Body of pancreas (tissue), 4 donors: ENCODE measurements at regions not wholly inside any gene's neighbourhood (a gene's known extent, or its start where the extent isn't known, plus 50 kb on each side); places are given as distances from the start of the nearest gene placed in this dataset.

Experiments
- ATAC-seq: fragments of 150-250 bp; one replicate; pipeline ENCODE4 v1.9.1; 2016
- DNase-seq, 4 donors: peaks; one replicate each; pipeline ENCODE4 v3.0.0-alpha.2; 2019
- H3K27ac ChIP-seq, 4 donors: fragments of 200-600 bp; sonication (generic); 1 replicate in 3 of 4; 2 replicates in 1 of 4; pipeline versions ENCODE4 v1.5.1 to v1.6.1; 2016 to 2019; ENCODE audit warnings: mild to moderate bottlenecking in 1 of 4, mixed read lengths in 1 of 4, moderate library complexity in 1 of 4
- H3K27me3 ChIP-seq, 2 donors: fragments of 200-600 bp; sonication (generic); one replicate each; pipeline ENCODE4 v1.6.0; 2016; ENCODE audit warnings: mild to moderate bottlenecking in 1 of 2
- H3K36me3 ChIP-seq, 2 donors: fragments of 200-600 bp; sonication (generic); replicated peaks in 1 of 2; 2 replicates each; pipeline ENCODE4 v1.5.1; 2016; ENCODE audit warnings: low read depth in 2 of 2; ENCODE audit not compliant: insufficient read depth in 1 of 2
- H3K4me1 ChIP-seq: fragments of 200-600 bp; sonication (generic); one replicate; pipeline ENCODE4 v1.6.0; 2016
- H3K4me3 ChIP-seq, 2 donors: fragments of 200-600 bp; sonication (generic); 1 replicate in 1 of 2; 2 replicates in 1 of 2; pipeline ENCODE4 v1.5.1; 2016 to 2019
- H3K9me3 ChIP-seq, 3 donors: fragments of 200-600 bp; sonication (generic); 1 replicate in 2 of 3; 2 replicates in 1 of 3; pipeline ENCODE4 v1.5.1; 2016
- POLR2A ChIP-seq, 3 donors: fragments of 450-650 bp; IDR thresholded peaks; one replicate each; pipeline ENCODE4 v1.6.1; 2016; ENCODE audit warnings: antibody characterized with exemption in 3 of 3, mild to moderate bottlenecking in 2 of 3
- WGBS, 2 donors: methylation state at CpG; one replicate each; pipeline ENCODE4 v1.1.5; 2017; 5-methylcytosine and 5-hydroxymethylcytosine counted together
- intact Hi-C: fragments of 100-400 bp; cut with DNase I; formaldehyde crosslinking; loops from one replicate; pipeline ENCODE4 v1.15.1; 2023
- TF ChIP-seq, protein P1 (sequence below), 7 experiments: fragments of 450-650 bp in 4 of 7; fragments of 200-600 bp in 3 of 7; sonication (generic) in 3 of 7; IDR thresholded peaks; one replicate each; pipeline ENCODE4 v1.5.1; 2016 to 2019; ENCODE audit warnings: antibody characterized with exemption in 7 of 7

DNA sequence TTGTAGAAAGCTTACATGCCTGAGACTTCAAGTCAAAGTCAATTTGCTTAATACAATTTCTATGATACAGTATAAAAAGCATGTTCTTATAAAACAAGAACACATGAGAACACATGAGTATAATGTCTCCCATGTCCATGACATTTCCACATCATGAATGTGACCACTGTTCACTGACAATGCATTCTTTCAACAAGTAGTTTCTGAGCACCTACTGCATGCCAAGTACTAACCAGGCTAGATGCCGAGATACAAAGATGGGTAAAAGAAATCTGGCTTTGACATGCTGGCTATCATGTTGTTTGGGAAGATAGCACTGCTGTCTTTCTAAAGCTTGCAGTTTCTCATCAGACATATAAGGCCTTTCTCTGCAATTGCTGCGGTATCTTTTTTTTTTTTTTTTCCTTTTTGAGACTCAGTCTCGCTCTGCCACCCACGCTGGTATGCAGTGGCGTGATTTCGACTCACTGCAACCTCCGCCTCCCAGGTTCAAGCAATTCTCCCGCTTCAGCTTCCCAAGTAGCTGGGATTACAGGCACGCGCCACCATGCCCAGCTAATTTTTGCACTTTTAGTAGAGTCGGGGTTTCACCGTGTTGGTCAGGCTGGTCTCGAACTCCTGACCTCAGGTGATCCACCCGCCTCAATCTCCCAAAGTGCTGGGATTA is 123.6 kb upstream of the DST start:
- TF ChIP-seq, protein P1, sequence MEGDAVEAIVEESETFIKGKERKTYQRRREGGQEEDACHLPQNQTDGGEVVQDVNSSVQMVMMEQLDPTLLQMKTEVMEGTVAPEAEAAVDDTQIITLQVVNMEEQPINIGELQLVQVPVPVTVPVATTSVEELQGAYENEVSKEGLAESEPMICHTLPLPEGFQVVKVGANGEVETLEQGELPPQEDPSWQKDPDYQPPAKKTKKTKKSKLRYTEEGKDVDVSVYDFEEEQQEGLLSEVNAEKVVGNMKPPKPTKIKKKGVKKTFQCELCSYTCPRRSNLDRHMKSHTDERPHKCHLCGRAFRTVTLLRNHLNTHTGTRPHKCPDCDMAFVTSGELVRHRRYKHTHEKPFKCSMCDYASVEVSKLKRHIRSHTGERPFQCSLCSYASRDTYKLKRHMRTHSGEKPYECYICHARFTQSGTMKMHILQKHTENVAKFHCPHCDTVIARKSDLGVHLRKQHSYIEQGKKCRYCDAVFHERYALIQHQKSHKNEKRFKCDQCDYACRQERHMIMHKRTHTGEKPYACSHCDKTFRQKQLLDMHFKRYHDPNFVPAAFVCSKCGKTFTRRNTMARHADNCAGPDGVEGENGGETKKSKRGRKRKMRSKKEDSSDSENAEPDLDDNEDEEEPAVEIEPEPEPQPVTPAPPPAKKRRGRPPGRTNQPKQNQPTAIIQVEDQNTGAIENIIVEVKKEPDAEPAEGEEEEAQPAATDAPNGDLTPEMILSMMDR (IDR thresholded peaks at IDR 0.05): no peak
- no peak for TF ChIP-seq POLR2A (IDR thresholded peaks at IDR 0.05)
- H3K27ac ChIP-seq: no peak overlapping the region

DNA sequence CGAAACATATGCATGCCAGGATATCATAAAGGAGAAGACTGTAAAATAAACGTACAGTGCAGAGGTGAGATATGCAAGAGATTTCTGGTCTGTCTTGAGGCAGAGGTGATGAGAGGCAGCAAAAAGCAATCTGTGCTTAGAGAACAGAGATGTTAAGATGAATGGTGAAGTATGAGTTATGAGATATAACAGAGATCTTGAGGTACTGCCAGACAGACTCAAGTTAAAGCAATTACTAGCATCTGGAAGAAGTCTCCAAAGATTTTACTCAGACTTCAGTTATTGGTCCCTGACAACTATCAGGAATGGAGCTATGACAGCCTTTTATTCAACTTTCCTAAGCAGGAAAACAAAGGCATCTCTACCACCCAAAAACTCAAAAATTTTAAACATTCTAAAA is 122.8 kb upstream of the DST start:
- intact Hi-C loops: no loop called here
- Histone ChIP-seq H3K27ac (no peak overlapping the region), H3K9me3 (no peaks in the 10 kb centered on the region), H3K27me3 (no peaks in the 10 kb centered on the region), H3K36me3 (no peaks in the 10 kb centered on the region), H3K4me1 (no peaks in the 10 kb centered on the region), H3K4me3 (no peak overlapping the region)
- no peak for TF ChIP-seq POLR2A (IDR thresholded peaks at IDR 0.05)
- TF ChIP-seq, protein P1 (IDR thresholded peaks at IDR 0.05): no peak
- WGBS, 2 donors: 59 to 72% methylated on average over 2 of the region's 2 CpGs
- no peak for ATAC-seq
- DNase-seq: no peak

More for the DNA sequence above, 123.6 kb upstream of the DST start:
- Histone ChIP-seq H3K9me3 (no peaks in the 10 kb centered on the region), H3K4me3 (no peak overlapping the region), H3K4me1 (no peaks in the 10 kb centered on the region), H3K36me3 (no peaks in the 10 kb centered on the region), H3K27me3 (no peaks in the 10 kb centered on the region)
- DNase-seq: no peak
- intact Hi-C loops: no loop called here
- 94 to 96% methylated on average over 14 of the region's 14 CpGs for WGBS, 2 donors
- ATAC-seq: no peak

DNA sequence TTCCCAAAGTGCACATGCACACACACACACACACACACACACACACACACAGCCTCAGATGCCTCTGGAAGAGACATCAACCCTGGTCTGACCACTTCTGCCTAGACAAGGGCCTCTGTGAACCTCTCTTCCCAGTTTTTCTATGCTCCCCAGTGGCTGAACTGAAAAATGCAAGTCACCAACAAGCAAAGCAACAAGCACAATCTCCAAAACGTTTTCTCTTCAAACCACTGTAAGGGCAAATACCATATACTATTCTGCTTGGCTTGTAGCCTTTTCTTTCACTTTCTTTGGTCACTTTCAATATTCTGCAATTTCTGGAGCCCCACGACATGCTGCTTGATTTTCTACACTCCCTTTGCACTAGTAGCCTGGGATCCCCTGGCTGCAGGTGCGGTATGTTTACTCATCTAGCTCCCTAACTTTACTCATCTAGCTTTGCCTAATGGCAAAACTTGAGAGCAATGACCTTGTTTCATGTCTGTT is 121.4 kb upstream of the DST start:
- 33 to 44% methylated on average over 3 of the region's 3 CpGs for WGBS, 2 donors
- TF ChIP-seq POLR2A (IDR thresholded peaks at IDR 0.05): no peak
- TF ChIP-seq, protein P1 (IDR thresholded peaks at IDR 0.05): peak in 4 of 7 experiments; percentile 22 to 43 (median 32)
- Histone ChIP-seq H3K9me3 (no peaks in the 10 kb centered on the region), H3K36me3 (no peaks in the 10 kb centered on the region), H3K4me1 (no peaks in the 10 kb centered on the region), H3K27me3 (no peaks in the 10 kb centered on the region), H3K27ac (no peak overlapping the region), H3K4me3 (no peak overlapping the region)
- no peak for ATAC-seq
- intact Hi-C loops: no loop called here
- no peak for DNase-seq

DNA sequence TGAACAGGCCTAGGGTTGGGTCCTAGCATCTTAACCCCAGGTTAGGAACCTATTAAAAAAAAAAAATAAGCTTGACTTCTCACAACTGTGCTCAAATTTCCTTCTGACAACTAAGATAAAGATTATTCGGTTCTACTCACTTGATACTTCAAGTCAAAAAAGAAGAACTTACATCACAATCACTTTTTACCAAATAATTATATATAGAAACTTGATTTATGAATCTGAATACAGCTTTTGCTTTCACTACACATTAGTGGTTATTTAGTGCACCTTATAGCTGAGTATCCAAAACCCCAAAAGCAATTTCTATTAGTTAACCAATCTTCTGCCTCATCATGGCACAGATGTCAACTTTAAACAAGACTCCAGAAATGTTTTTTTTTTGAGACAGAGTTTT is 119.0 kb upstream of the DST start:
- Histone ChIP-seq H3K27me3 (no peaks in the 10 kb centered on the region), H3K36me3 (no peaks in the 10 kb centered on the region), H3K27ac (no peak overlapping the region), H3K4me1 (peaks cover 9% of the 10 kb centered on the region), H3K9me3 (no peaks in the 10 kb centered on the region), H3K4me3 (no peak overlapping the region)
- intact Hi-C loops: no loop called here
- DNase-seq: no peak
- ATAC-seq: no peak
- no peak for TF ChIP-seq POLR2A (IDR thresholded peaks at IDR 0.05)
- TF ChIP-seq, protein P1 (IDR thresholded peaks at IDR 0.05): no peak
- 58 to 64% methylated on average over 1 of the region's 1 CpG for WGBS, 2 donors

DNA sequence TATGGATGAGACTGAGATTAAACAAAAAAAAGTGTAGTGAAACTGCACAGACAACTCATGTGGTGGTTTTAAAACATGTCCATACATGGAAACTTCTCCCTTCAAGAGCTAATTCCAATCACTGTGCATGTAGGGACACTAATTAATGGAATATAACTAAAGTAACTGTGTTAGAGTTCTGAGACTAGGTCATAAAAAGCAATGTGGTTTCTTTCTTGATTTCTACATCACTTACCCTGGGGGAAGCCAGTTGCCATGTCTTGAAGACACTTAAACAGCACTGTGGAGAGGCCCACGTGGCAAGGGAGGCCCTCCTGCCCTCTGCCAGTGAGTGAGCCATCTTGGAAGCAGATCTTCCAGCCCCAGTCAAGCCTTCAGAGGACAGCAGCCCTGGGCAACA is 118.2 kb upstream of the DST start:
- Histone ChIP-seq H3K9me3 (no peaks in the 10 kb centered on the region), H3K27me3 (no peaks in the 10 kb centered on the region), H3K4me1 (peaks cover 9% of the 10 kb centered on the region), H3K27ac (no peak overlapping the region), H3K4me3 (no peak overlapping the region), H3K36me3 (no peaks in the 10 kb centered on the region)
- intact Hi-C loops: no loop called here
- WGBS, 2 donors: 45 to 78% methylated on average over 1 of the region's 1 CpG
- ATAC-seq: no peak
- no peak for TF ChIP-seq POLR2A (IDR thresholded peaks at IDR 0.05)
- TF ChIP-seq, protein P1 (IDR thresholded peaks at IDR 0.05): no peak
- DNase-seq: no peak
